IMR-90 (cell line): ENCODE measurements at regions not wholly inside any gene's neighbourhood (a gene's known extent, or its start where the extent isn't known, plus 50 kb on each side); places are given as distances from the start of the nearest gene placed in this dataset.

ENCODE experiments used
- CTCF ChIP-seq: conservative IDR thresholded peaks from 2 replicates; pipeline ENCODE4 v1.5.1; 2012; ENCODE audit warnings: mild to moderate bottlenecking, low read depth, low read length, improper control_type of control experiment
- POLR2A ChIP-seq: IDR thresholded peaks from 2 replicates; pipeline ENCODE4 v1.6.1; 2012; ENCODE audit warnings: mild to moderate bottlenecking, low read depth, low read length

GRCh38 chr1:232696466-232696865 is 66.5 kb upstream of the SIPA1L2 start:
- no peak for TF ChIP-seq CTCF
- no peak for TF ChIP-seq POLR2A
